ENCODE measurements at regions not wholly inside any gene's neighbourhood (a gene's known extent, or its start where the extent isn't known, plus 50 kb on each side); places are given as distances from the start of the nearest gene placed in this dataset.

DNA sequence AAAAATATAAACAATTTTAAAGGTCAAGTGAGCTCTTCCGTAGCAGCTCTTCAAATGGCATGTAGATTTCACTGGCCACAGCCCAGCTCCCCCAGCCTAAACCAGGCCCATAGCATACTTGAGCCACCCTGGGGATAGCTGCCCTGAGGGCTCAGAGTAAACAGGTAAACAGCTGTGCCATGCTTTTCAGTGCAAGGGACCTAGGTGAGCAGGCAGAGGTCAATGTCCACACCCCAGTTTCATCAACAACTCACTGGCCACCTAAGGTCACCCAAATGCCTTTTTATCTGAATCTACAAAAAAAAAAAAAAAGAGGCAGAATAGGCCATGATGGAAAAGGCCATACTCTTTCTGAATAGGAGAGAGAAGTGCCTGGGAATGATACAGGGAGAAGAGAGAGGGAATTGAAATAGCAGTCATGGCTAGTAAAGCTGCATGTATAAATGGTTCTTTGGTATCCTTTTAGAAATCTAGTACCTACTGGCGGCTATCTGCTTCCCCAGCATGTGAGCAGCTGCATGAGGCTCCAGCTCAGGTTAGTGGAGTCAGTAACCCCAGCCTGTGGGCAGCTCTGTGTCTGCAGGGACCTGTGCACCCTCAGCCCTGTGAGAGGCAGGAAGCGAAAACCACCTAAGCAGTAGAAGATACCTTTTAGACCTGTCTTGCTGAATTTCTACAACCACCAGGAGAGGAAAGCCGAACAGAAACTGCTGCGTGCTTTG lies 77.0 kb downstream of the FOXA2 start:
- Histone ChIP-seq H3K27ac (no peak overlapping the region), H3K4me3 (no peak overlapping the region)

DNA sequence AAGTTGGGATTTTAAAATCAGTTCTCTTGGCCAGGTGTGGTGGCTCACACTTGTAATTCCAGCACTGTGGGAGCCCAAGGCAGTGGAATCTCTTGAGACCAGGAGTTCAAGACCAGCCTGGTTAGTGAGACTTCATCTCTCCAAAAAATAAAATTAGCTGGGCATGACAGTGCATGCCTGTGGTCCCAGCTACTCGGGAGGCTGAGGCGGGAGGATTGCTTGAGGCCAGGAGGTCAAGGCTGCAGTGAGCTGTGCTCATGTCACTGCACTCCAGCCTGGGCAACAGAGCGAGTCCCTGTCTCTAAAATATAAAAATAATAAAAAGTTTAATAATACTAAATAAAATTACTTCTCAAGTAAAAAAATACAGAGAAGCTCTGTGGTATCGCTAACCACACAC lies 77.5 kb downstream of the FOXA2 start:
- H3K4me3 ChIP-seq = no peak overlapping the region
- no peak overlapping the region for H3K27ac ChIP-seq

DNA sequence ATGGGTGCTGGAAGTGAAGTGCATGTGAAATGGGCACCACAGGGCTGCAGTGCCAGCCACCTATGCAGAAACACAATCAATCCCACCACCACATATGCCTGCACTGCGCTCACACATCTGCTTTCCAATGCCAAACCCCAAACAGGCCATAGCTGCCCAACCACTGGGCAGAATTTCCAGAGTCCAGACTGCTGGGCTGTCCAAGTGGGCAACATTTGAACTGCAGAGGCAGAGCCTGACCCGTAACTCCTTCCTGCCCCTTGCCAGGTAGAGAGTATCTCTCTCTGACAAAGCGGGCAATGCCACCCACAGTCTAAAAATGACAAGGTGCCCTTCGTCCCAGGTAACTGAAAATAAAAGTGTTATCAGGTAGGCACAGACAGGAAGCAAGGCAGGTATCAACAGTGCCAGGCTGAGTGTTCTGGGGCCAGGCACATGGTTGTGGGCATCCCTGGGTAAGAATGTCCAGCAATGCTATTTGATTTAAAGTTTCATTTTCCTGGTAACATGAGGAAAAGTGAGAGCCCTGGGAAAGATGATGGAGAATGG lies 79.5 kb downstream of the FOXA2 start:
- H3K27ac ChIP-seq = no peak overlapping the region
- H3K4me3 ChIP-seq = no peak overlapping the region

DNA sequence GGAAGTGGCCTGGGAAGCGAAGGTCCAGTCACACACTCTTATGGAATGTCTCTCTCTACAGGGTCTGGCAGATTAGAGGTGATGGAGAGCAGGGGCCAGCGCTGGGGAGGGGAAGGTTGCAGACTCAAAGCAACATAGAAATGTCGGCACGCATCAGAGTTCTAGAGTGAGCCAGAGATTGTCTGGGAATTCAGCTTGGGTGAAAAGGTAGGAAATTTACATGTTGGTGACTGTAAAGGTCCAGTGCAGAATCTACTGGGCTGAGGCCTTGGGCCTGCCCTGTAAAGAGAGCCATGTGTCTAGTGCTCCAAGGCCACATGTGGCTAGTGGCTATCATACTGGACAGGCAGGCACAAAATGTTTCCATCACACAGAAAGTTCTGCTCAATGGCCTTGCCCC lies 80.8 kb downstream of the FOXA2 start:
- no peak overlapping the region for H3K4me3 ChIP-seq
- no peak overlapping the region for H3K27ac ChIP-seq

DNA sequence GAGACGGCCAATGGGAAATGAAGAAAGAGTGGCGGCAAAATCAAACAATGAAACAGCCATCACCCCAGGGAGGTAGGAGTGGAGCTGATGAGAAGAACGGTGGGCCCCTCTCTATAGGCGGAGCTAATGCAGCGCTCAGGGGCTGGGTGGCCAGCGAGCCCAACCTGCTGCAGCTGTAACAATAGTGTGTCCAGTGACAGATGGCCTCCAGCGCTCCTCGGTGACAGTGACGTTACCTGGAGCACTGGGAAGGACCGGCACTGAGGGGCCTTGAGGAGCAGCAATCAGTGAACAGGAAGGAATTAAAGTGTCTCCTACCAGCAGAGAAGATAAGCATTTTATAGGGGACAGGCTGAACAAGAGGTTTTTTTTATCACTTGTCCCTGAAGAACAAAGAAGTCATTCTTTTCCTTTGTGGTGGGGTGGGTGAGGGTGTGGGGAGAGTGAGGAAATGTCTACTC lies 81.6 kb downstream of the FOXA2 start:
- Histone ChIP-seq H3K4me3 (no peak overlapping the region), H3K27ac (no peak overlapping the region)

DNA sequence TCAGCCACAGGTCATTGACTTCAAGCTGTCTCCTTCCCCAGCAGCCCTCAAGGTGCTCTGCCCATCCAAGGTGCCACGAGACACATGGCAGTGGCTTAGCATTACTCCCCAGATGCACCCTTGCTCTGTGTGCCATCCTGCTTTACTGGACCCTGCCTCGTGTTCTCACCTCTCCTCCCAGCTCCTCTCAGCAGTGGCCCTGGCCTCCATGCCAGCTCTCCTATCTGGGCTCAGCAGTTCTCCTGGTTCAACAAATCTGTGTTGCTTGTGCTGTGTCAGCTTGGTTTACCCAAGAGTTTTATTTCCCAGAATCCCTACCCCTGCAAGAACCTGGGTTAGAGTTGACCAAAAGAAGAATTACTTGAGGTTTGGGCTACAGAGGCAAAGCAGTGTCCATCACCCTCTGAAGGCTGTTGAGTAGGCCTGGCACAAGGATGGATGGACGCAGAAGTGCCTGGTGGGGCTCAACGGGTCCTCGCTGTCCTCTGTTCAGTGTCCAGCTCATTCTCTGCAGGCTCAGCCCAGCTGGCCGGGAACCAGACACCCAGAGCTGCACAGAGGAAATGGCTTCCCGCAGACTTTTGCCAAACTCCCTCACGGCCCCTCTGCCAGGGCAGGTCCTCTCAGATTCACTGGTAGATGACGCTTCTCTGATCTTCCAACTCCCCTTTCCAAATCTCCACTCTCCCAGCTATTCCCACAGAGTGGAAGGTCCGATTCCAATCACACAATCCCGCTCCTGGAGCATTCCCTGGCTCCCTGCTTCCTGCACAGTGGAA lies 82.6 kb downstream of the FOXA2 start:
- H3K27ac ChIP-seq = no peak overlapping the region
- no peak overlapping the region for H3K4me3 ChIP-seq

DNA sequence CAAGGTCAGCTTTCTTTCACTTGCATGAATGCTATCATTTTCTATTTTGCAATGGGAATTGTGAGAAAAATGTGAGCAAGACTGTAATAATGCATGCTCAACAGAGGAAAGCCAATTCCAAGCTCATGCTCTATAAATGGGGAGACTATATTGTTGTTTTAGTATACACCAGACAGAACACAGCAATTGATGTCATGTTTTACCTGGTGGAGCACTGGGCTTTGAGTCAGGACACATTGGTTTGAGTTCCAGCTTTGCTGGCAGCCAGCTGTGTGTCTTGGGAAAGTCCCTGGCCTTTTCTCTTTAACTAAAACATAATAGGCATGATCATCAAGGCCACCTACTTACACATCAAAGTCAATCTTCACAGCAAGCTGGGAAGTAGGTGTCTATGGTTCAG lies 83.3 kb downstream of the FOXA2 start:
- H3K4me3 ChIP-seq = no peak overlapping the region

DNA sequence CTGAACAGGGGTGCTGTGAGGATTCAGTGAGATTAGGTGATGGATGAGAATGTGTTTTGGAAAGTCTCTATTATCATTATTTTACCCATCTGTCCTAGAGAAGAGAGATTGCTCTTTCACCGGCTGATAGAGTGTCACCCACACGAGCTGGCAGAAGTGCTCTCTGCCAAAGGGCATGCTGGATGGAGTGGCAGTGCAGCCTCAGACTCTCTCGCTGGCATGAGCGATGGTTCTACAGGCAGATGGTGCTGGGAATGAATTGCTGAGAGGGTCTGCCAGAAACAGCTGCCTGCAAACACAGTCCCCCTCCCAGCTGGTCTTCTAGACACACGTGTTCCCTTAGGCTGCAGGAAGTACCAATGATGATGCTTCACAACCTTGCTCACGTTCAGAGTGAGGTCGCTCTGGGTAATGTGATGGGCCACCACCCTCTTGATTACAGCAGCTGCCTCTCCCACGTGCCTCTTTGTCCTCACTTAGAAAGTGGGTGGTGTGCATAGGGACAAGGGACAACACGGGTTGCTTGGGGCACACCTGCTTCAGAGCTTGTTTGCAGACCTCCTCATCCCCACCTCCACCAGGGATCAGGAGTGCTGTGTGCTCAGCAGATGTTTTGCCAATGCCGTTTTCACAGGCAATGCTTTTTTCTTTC lies 84.7 kb downstream of the FOXA2 start:
- H3K4me3 ChIP-seq = no peak overlapping the region
- H3K27ac ChIP-seq = no peak overlapping the region

More for the DNA sequence above, 83.3 kb downstream of the FOXA2 start:
- H3K27ac ChIP-seq = no peak overlapping the region

DNA sequence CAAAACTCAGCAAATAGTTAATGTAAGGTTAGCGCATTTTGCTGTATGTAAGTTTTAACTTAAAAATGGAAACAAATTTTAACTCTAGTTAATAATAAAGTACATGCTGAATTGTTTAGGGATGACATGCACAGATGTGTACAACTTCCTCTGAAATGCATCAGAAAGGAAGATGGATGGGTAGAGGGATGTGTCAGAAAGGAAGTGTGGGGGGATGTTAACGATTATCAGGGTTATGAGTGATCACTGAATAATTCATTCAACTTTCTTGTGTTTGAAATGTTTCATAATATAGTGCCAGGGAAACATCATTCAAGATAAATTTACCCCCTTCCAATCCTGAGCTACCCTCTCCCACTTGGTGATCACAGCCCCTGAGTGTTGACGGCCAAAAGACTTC lies 87.6 kb downstream of the FOXA2 start:
- Histone ChIP-seq H3K4me3 (no peak overlapping the region), H3K27ac (no peak overlapping the region)

DNA sequence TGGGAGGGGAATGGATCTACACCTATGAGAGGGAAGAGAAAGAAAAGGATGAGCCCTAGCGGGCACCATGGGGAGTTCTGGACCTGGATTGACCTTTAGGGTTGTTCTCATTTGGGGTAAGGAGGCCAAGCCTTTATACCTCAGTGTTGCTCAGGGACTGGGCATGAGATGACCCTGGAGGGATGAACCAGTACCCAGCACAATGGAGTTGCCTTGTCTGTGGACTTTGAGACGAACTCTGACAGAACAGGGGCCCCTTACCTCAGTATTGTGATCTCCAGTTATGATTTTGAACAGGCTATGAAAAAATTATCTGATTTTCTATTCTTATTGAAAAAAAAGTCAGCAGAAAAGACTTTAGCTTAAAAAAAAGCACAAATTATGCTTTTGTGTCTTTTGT lies 88.6 kb downstream of the FOXA2 start:
- no peak overlapping the region for H3K27ac ChIP-seq
- no peak overlapping the region for H3K4me3 ChIP-seq

DNA sequence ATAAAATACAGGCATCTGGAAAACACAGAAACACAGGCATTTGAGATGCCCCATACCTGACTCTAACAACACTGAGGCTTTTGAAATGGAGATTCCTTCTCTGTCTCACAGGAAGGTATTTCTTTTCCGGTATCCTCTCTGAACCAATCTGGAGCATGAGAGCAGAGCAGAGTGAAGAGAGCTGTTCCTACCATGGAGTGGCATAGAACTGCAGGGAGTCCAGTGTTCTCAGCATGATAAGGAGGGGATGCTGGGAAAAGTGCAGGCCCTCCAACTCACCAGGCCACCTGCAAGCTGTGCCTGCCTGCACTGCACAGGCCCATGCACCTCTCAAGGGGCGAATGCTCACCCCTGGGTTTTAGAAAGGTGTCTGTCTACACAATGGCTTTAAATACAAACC lies 89.2 kb downstream of the FOXA2 start:
- H3K27ac ChIP-seq = no peak overlapping the region
- H3K4me3 ChIP-seq = no peak overlapping the region

DNA sequence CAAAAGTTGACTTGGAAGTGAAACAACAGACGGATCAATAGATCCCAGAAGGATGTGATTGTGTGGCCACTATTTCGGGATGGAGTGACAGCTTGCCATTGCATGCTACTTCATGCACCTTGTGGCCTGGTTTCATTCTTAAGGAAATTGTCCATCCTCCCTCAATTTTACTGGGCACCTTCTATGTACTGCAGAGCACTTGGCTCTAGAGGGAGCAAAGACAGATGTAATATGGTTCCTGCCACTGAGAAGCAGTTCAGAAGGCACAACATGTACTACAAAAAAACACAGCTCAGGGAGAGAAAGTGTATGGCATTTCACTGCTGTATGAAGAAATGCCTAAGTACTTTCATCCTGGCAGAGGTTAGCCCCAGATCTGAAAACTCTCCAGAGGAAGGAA lies 91.9 kb downstream of the FOXA2 start:
- no peak overlapping the region for H3K27ac ChIP-seq

DNA sequence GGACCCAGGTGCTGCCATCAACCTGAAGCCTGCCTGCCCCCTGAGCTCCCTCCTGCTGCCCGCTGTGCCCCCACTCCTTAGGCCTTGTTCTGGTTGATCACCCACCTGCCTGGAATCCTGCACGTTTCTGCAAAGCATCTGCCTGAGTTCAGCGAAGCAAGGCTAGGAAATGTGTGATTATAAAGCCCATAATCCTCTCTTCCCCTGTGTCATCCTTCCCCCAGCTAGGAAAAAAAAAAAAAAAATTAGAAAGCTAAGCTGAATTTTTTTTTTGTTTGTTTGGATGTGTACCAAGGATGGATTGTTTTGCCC lies 93.2 kb downstream of the FOXA2 start:
- no peak overlapping the region for H3K27ac ChIP-seq
- H3K4me3 ChIP-seq = no peak overlapping the region

More for the DNA sequence above, 91.9 kb downstream of the FOXA2 start:
- no peak overlapping the region for H3K4me3 ChIP-seq

DNA sequence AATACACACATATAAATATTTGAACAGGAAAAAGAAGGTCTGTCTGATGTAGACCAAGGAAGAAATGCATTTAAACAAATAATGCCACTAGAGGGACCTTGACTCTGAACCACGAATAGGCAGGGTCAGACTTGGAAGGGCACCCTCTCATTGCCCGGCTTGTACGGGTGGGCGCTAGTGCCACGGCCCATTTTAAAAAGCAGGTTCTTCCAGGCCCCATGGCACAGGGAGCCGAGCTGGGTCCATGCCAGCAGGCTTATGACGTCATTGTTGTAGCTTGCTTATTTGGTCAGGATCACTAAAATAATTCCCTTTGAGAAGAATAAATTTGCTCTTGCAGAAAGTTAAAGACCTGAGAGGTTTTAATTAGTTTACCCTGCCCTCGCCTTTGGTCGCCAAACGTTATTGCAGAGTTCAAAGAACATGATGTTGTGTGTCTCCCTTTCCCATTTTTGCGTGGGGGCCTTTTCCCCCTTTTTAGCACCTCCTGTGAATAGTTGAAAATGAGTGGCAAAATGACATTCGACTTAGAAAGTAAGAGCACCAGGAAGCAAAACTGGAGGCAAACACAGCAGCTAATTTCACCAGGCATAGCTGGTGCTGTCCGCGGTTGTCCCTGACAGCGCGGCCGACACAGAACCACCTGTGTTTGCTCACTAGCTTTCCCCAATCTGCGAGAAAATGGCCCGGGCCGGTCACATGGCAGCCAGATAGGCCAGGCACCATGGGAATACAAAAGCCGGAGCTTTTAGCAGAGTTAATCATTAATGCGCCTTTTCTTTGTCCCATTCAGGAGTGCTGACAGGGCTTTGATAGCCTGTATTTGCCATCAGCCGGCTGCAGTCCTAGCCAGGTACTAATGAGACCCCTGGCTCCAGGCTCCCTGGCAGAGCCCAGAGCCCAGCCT lies 93.8 kb downstream of the FOXA2 start:
- no peak overlapping the region for H3K27ac ChIP-seq

DNA sequence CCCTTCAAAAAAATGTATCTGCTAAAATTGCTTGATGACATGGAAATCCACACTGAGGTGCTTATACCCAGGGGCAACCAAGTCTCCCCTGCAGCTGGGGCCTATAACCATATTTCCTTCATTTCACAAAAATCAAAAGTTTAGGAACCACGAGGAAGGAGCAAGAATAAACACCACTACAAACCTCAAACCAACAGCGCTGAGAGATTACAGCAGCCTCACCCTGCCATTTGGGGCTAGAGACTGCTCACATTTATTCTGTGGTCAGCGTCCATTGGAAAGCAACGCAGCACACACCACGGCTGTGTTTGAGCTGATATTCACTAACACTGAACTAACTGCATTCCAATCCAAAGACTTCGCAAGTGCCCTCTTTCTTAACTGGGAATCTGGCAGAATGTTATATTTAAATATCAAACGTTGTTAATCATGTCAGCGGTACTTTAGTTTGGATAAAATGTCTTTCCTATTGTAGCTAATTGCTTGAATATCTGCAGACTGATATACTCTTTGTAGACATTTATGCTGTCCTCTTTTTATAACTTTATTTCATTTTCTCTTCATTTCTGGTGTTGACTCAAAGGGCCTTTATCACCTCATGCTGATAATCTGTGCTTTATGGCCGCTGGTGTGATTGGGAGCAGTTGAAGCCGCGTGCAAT lies 94.6 kb downstream of the FOXA2 start:
- H3K4me3 ChIP-seq = no peak overlapping the region
- no peak overlapping the region for H3K27ac ChIP-seq

More for the DNA sequence above, 93.8 kb downstream of the FOXA2 start:
- no peak overlapping the region for H3K4me3 ChIP-seq

DNA sequence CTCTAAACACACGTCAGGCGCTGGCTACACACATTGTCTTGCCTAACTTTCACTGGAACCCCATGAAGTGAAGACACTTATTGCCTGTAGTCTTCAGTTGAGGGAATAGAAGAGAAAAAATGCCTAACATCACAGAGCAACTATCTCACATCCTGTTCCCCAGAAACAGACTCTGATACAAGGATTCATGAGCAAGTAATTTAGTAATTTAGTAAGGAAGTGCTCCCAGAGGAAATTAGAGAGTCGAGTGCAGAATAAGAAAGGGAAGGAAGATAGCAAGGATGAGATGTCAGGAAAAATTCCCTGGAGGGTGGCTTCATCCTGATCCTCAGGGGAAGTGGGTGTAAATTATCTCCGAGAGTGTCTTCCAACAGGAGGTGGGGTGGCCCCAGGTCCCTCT lies 104.0 kb downstream of the FOXA2 start:
- Histone ChIP-seq H3K4me3 (no peak overlapping the region), H3K27ac (no peak overlapping the region)

DNA sequence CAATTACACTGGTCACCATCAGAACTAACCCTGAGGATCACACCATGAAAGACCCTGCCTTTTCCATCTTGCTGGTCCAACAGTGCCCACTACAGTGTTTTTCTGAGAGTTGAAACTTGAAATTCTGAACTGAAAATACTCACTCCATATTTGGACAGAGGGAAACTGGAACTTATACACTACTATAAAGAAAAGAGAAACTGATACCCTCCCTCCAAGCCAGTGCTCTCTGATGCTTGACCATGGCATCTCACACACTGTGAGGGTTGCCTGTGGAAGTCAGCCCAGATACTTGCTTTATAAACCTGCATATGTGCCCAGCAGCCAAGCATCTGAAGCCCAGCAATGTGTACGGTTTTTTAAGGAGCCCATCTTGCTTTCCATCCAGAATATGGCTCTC lies 108.7 kb downstream of the FOXA2 start:
- Histone ChIP-seq H3K27ac (no peak overlapping the region), H3K4me3 (no peak overlapping the region)

DNA sequence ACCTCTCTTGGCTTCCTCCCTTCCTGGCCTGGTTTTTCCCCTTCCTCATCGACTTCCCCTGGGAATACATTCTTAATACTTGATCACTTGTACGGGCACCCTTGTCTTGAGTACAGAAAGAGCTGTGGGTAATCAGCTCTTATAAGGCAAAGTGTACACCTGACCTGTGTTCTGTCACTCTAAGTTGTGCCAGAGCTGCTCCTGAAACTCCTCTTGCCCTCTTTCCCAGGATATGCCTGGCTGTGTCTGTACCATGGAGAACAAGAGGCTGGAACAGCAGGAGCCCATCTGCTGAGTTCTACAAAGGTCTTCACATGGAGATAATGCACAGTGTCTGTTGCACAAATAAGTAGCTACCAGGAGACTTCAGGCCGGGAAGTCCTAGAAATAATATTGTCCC lies 110.1 kb downstream of the FOXA2 start:
- Histone ChIP-seq H3K4me3 (no peak overlapping the region), H3K27ac (no peak overlapping the region)

DNA sequence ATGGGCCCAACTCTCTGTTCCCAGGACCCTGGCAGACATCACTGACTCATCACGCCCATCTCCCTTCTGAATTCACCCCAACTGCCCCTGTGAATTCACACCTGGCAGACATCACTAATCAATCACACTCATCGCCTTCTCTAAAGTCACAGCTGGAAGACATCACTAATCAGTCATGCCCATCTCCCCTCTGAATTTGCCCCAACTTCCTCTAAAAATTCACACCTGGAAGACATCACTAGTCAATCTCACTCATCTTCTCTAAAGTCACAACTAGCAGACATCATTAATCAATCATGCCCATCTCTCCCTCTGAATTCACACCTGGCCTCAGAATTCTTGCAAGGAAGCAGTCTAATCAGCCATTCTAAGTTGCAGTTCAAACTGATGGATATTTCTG lies 111.1 kb downstream of the FOXA2 start:
- Histone ChIP-seq H3K27ac (no peak overlapping the region), H3K4me3 (no peak overlapping the region)

Measured in skin epidermis (tissue), 12 donors.